Keratinocyte (primary cell): ENCODE measurements at regions not wholly inside any gene's neighbourhood (a gene's known extent, or its start where the extent isn't known, plus 50 kb on each side); places are given as distances from the start of the nearest gene placed in this dataset.

Experiments used
- DNase-seq: peaks from one replicate; pipeline ENCODE4 v3.0.0-alpha.2; 2011; ENCODE audit warnings: low read depth, missing footprints, low spot score
- FAIRE-seq: peaks from 2 replicates; lab custom pipeline; 2011; peaks lifted over from hg19 to GRCh38; lab: Jason Lieb, UNC
- H2AFZ ChIP-seq: 2 replicates; pipeline ENCODE4 v1.6.0; 2012; ENCODE audit warnings: low read length, control low read depth, inconsistent platforms; ENCODE audit not compliant: control insufficient read depth
- H3K27ac ChIP-seq: 2 replicates; pipeline ENCODE4 v1.5.1; 2011; ENCODE audit warnings: low read length; ENCODE audit not compliant: control insufficient read depth, insufficient read depth
- H3K27me3 ChIP-seq: 3 replicates; pipeline ENCODE4 v1.6.0; 2011; ENCODE audit warnings: low read length; ENCODE audit not compliant: control insufficient read depth, insufficient read depth; ENCODE audit errors: extremely low read depth
- H3K36me3 ChIP-seq, 2 experiments: 2 replicates in 1 of 2; 3 replicates in 1 of 2; pipeline ENCODE4 v1.5.1; 2011; ENCODE audit warnings: low read length in 2 of 2, mild to moderate bottlenecking in 1 of 2; ENCODE audit not compliant: control insufficient read depth in 2 of 2, insufficient read depth in 2 of 2; ENCODE audit errors: extremely low read depth in 1 of 2
- H3K4me1 ChIP-seq: 3 replicates; pipeline ENCODE4 v1.5.1; 2011; ENCODE audit warnings: low read length; ENCODE audit not compliant: control insufficient read depth, insufficient read depth; ENCODE audit errors: extremely low read depth
- H3K4me2 ChIP-seq: 3 replicates; pipeline ENCODE4 v1.6.0; 2011; ENCODE audit warnings: low read depth, low read length; ENCODE audit not compliant: control insufficient read depth, insufficient read depth; ENCODE audit errors: extremely low read depth
- H3K4me3 ChIP-seq, 3 experiments: fragments of 200-600 bp in 1 of 3; sonication (generic) in 1 of 3; 2 replicates in 2 of 3; 3 replicates in 1 of 3; pipeline ENCODE4 v1.5.1; 2011 to 2016; ENCODE audit warnings: low read length in 3 of 3, mild to moderate bottlenecking in 3 of 3, control low read depth in 2 of 3, inconsistent platforms in 1 of 3, low read depth in 1 of 3, mixed read lengths in 1 of 3, mixed run types in 1 of 3, moderate library complexity in 1 of 3; ENCODE audit not compliant: control insufficient read depth in 2 of 3, insufficient read depth in 2 of 3; ENCODE audit errors: extremely low read depth in 1 of 3
- H3K79me2 ChIP-seq: 2 replicates; pipeline ENCODE4 v1.6.0; 2012; ENCODE audit warnings: low read length; ENCODE audit not compliant: control insufficient read depth, insufficient read depth
- H3K9ac ChIP-seq: 3 replicates; pipeline ENCODE4 v1.6.0; 2011; ENCODE audit warnings: low read length; ENCODE audit not compliant: control insufficient read depth, insufficient read depth; ENCODE audit errors: extremely low read depth
- H3K9me1 ChIP-seq: 3 replicates; pipeline ENCODE4 v1.6.0; 2011; ENCODE audit warnings: low read length; ENCODE audit not compliant: control insufficient read depth, insufficient read depth; ENCODE audit errors: extremely low read depth
- H3K9me3 ChIP-seq: 2 replicates; pipeline ENCODE4 v1.5.1; 2012; ENCODE audit warnings: low read depth, low read length; ENCODE audit not compliant: control insufficient read depth
- H4K20me1 ChIP-seq: 3 replicates; pipeline ENCODE4 v1.6.0; 2011; ENCODE audit warnings: low read length; ENCODE audit not compliant: control insufficient read depth, insufficient read depth; ENCODE audit errors: extremely low read depth
- EZH2 ChIP-seq: IDR thresholded peaks from one replicate; pipeline ENCODE4 v1.6.1; 2012; ENCODE audit warnings: inconsistent platforms, mild to moderate bottlenecking, low read length, moderate library complexity
- dilution Hi-C: fragments of 300-500 bp; cut with MboI; formaldehyde crosslinking; loops from one replicate; pipeline ENCODE4 v1.7.0; 2020; ENCODE audit warnings: low sequenced_read_pairs; ENCODE audit not compliant: extremely low pct_ligation_motif_present
- TF ChIP-seq, protein P1 (sequence below), 3 experiments: IDR thresholded peaks in 1 of 3; conservative IDR thresholded peaks in 1 of 3; optimal IDR thresholded peaks in 1 of 3; 2 replicates in 2 of 3; 3 replicates in 1 of 3; pipeline versions ENCODE3 to v1.5.1; 2011; ENCODE audit warnings: low read length in 3 of 3, mild to moderate bottlenecking in 3 of 3, moderate library complexity in 2 of 3, control low read depth in 1 of 3, inconsistent platforms in 1 of 3; ENCODE audit not compliant: insufficient read depth in 2 of 3; ENCODE audit errors: extremely low read depth in 1 of 3

DNA sequence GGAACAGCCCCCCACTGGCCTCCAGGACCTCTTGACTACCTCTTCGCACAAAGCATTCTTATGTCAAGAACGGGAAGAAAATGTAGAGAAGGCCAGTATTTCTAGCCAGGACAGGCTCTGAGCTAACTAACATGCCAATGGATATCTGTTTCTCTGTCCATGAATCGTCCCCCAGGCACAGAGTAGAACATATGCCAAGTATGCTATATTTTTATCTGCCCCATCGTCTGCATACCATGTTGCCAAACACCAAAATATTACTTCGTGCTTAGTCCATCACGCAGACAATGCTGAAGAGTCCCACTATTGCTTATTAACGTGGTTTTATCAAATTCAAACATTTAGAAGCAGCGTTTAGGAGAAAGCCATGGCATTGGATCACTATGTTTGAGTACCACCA lies 151.4 kb upstream of the CPSF6 start:
- Histone ChIP-seq H3K4me3 (no peak overlapping the region), H4K20me1 (no peaks in the 10 kb centered on the region), H3K9ac (no peak overlapping the region), H3K36me3 (no peaks in the 10 kb centered on the region), H3K4me2 (no peak overlapping the region), H3K27ac (no peak overlapping the region), H3K9me1 (no peaks in the 10 kb centered on the region), H3K4me1 (no peaks in the 10 kb centered on the region), H2AFZ (no peak overlapping the region), H3K79me2 (no peaks in the 10 kb centered on the region), H3K9me3 (no peaks in the 10 kb centered on the region), H3K27me3 (peaks cover 11% of the 10 kb centered on the region)
- DNase-seq (no peak), FAIRE-seq (no peak)
- TF ChIP-seq, protein P1, sequence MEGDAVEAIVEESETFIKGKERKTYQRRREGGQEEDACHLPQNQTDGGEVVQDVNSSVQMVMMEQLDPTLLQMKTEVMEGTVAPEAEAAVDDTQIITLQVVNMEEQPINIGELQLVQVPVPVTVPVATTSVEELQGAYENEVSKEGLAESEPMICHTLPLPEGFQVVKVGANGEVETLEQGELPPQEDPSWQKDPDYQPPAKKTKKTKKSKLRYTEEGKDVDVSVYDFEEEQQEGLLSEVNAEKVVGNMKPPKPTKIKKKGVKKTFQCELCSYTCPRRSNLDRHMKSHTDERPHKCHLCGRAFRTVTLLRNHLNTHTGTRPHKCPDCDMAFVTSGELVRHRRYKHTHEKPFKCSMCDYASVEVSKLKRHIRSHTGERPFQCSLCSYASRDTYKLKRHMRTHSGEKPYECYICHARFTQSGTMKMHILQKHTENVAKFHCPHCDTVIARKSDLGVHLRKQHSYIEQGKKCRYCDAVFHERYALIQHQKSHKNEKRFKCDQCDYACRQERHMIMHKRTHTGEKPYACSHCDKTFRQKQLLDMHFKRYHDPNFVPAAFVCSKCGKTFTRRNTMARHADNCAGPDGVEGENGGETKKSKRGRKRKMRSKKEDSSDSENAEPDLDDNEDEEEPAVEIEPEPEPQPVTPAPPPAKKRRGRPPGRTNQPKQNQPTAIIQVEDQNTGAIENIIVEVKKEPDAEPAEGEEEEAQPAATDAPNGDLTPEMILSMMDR (optimal IDR thresholded peaks at IDR 0.05 in 1 of 3, IDR thresholded peaks at IDR 0.05 in 1 of 3, conservative IDR thresholded peaks at IDR 0.05 in 1 of 3; ENCODE audit: extremely low read depth in 1 of 3, insufficient read depth in 2 of 3, low read length in 3 of 3): no peak
- no peak for TF ChIP-seq EZH2
- dilution Hi-C loops: no loop called here

GRCh38 chr12:69090722-69091121 lies 148.6 kb upstream of the CPSF6 start:
- Histone ChIP-seq H3K9ac (no peak overlapping the region), H3K9me1 (no peaks in the 10 kb centered on the region), H3K4me2 (no peak overlapping the region), H3K27me3 (peaks cover 11% of the 10 kb centered on the region), H3K27ac (no peak overlapping the region), H3K79me2 (no peaks in the 10 kb centered on the region), H2AFZ (no peak overlapping the region), H4K20me1 (no peaks in the 10 kb centered on the region), H3K9me3 (no peaks in the 10 kb centered on the region), H3K36me3 (no peaks in the 10 kb centered on the region), H3K4me1 (no peaks in the 10 kb centered on the region), H3K4me3 (no peak overlapping the region)
- TF ChIP-seq, protein P1 (optimal IDR thresholded peaks at IDR 0.05 in 1 of 3, IDR thresholded peaks at IDR 0.05 in 1 of 3, conservative IDR thresholded peaks at IDR 0.05 in 1 of 3; ENCODE audit: extremely low read depth in 1 of 3, insufficient read depth in 2 of 3, low read length in 3 of 3): no peak
- TF ChIP-seq EZH2: no peak
- DNase-seq (no peak), FAIRE-seq (no peak)
- dilution Hi-C loops: no loop called here
